Smooth muscle cell (in vitro differentiated cells): ENCODE measurements at regions not wholly inside any gene's neighbourhood (a gene's known extent, or its start where the extent isn't known, plus 50 kb on each side); places are given as distances from the start of the nearest gene placed in this dataset.
A peak's percentile ranks its signal among the peaks of the same experiment; 100 is the strongest.

Experiments
- DNase-seq: peaks from one replicate; lab custom pipeline; 2025; ENCODE audit not compliant: unreplicated experiment; lab: John Stamatoyannopoulos, UW
- H2AFZ ChIP-seq: fragments of 200-600 bp; sonication (generic); 2 replicates; pipeline ENCODE4 v1.6.0; 2016; ENCODE audit warnings: antibody characterized with exemption, low read depth, mild to moderate bottlenecking
- H3F3A ChIP-seq: fragments of 200-600 bp; sonication (generic); 2 replicates; pipeline ENCODE4 v1.6.0; 2017; ENCODE audit warnings: antibody characterized with exemption, low read depth
- H3K27ac ChIP-seq: fragments of 200-600 bp; sonication (generic); 2 replicates; pipeline ENCODE4 v1.5.1; 2016; ENCODE audit warnings: low read depth, mild to moderate bottlenecking
- H3K27me3 ChIP-seq: fragments of 200-600 bp; sonication (generic); 2 replicates; pipeline ENCODE4 v1.6.1; 2016; ENCODE audit warnings: low read depth, mild to moderate bottlenecking
- H3K36me3 ChIP-seq: fragments of 200-600 bp; sonication (generic); 2 replicates; pipeline ENCODE4 v1.5.1; 2016; ENCODE audit warnings: low read depth
- H3K4me1 ChIP-seq: fragments of 200-600 bp; sonication (generic); 2 replicates; pipeline ENCODE4 v1.5.1; 2016; ENCODE audit warnings: low read depth
- H3K4me2 ChIP-seq: fragments of 200-600 bp; sonication (generic); 2 replicates; pipeline ENCODE4 v1.6.0; 2016; ENCODE audit warnings: mild to moderate bottlenecking
- H3K4me3 ChIP-seq: fragments of 200-600 bp; sonication (generic); 2 replicates; pipeline ENCODE4 v1.5.1; 2016; ENCODE audit warnings: mild to moderate bottlenecking
- H3K79me2 ChIP-seq: fragments of 200-600 bp; sonication (generic); 2 replicates; pipeline ENCODE4 v1.6.0; 2016; ENCODE audit warnings: low read depth, mild to moderate bottlenecking
- H3K9ac ChIP-seq: fragments of 200-600 bp; sonication (generic); 2 replicates; pipeline ENCODE4 v1.6.0; 2016; ENCODE audit warnings: low read depth
- H3K9me3 ChIP-seq: fragments of 200-600 bp; sonication (generic); replicated peaks from 2 replicates; pipeline ENCODE4 v1.5.1; 2016; ENCODE audit warnings: low read depth
- H4K20me1 ChIP-seq: fragments of 200-600 bp; sonication (generic); 2 replicates; pipeline ENCODE4 v1.6.0; 2016; ENCODE audit warnings: low read depth
- CTCF ChIP-seq: fragments of 200-600 bp; sonication (generic); IDR thresholded peaks from 2 replicates; pipeline ENCODE4 v1.5.1; 2017; ENCODE audit warnings: borderline replicate concordance, mild to moderate bottlenecking, antibody characterized with exemption; ENCODE audit not compliant: insufficient read depth, poor library complexity, severe bottlenecking
- WGBS: methylation state at CpG from one replicate; pipeline ENCODE4 v1.1.7; 2016; ENCODE audit warnings: low lambda C conversion rate; 5-methylcytosine and 5-hydroxymethylcytosine counted together

- Histone ChIP-seq H3K4me3 (no peak overlapping the region), H3K27me3 (no peaks in the 10 kb centered on the region), H3K27ac (peak overlapping the region; percentile 87), H3K9ac (no peak overlapping the region), H3K4me1 (no peaks in the 10 kb centered on the region), H4K20me1 (no peaks in the 10 kb centered on the region), H3K4me2 (no peak overlapping the region), H3K9me3 (no peaks in the 10 kb centered on the region), H3K79me2 (no peaks in the 10 kb centered on the region), H3F3A (no peaks in the 10 kb centered on the region), H2AFZ (no peak overlapping the region), H3K36me3 (no peaks in the 10 kb centered on the region)
- 76% methylated on average over 9 of the region's 9 CpGs for WGBS
- TF ChIP-seq CTCF: no peak
- no peak for DNase-seq
These were observed 588.2 kb upstream of the ADGRL3 start for GRCh38 chr4:60611762-60612496.

- H3K4me1 ChIP-seq: no peaks in the 10 kb centered on the region
- no peak overlapping the region for H3K9ac ChIP-seq
- no peak for DNase-seq
- H3K27ac ChIP-seq: no peak overlapping the region
- H3K27me3 ChIP-seq: no peaks in the 10 kb centered on the region
- 88% methylated on average over 4 of the region's 4 CpGs for WGBS
- H3K79me2 ChIP-seq: no peaks in the 10 kb centered on the region
- no peak overlapping the region for H2AFZ ChIP-seq
- TF ChIP-seq CTCF: no peak
- no peak overlapping the region for H3K4me2 ChIP-seq
- H3K9me3 ChIP-seq: no peaks in the 10 kb centered on the region
- H3K4me3 ChIP-seq: no peak overlapping the region
- no peaks in the 10 kb centered on the region for H3K36me3 ChIP-seq
- H3F3A ChIP-seq: no peaks in the 10 kb centered on the region
- H4K20me1 ChIP-seq: no peaks in the 10 kb centered on the region
These were observed 582.4 kb upstream of the ADGRL3 start for GRCh38 chr4:60617731-60618130.

- Histone ChIP-seq H3K79me2 (no peaks in the 10 kb centered on the region), H3K27ac (no peak overlapping the region), H3K9ac (no peak overlapping the region), H3K4me2 (no peak overlapping the region), H2AFZ (peak overlapping the region; percentile 32), H3F3A (no peaks in the 10 kb centered on the region), H3K9me3 (no peaks in the 10 kb centered on the region), H3K36me3 (no peaks in the 10 kb centered on the region), H3K4me3 (no peak overlapping the region), H3K27me3 (no peaks in the 10 kb centered on the region), H3K4me1 (no peaks in the 10 kb centered on the region), H4K20me1 (no peaks in the 10 kb centered on the region)
- DNase-seq: no peak
- no peak for TF ChIP-seq CTCF
- WGBS: 53% methylated on average over 2 of the region's 2 CpGs
These were observed 580.4 kb upstream of the ADGRL3 start for GRCh38 chr4:60619531-60620305.
